Stimulated activated CD4-positive, alpha-beta T cell treated with anti-CD3 and anti-CD28 coated beads, Interleukin-4, amount 100 ng/mL, for 48 hours (primary cell): ENCODE measurements at regions not wholly inside any gene's neighbourhood (a gene's known extent, or its start where the extent isn't known, plus 50 kb on each side); places are given as distances from the start of the nearest gene placed in this dataset.
"Not testable (repeated sequence)": the region's sequence is repeated elsewhere in the genome, so short reads cannot be mapped to it uniquely, and the experiment has no call there.

Experiments used
- DNase-seq, 2 donors: peaks; one replicate each; pipeline ENCODE4 v3.0.0-alpha.2; 2020; ENCODE audit warnings: low read depth in 2 of 2

GRCh38 chr12:131273291-131273845 is 319.7 kb downstream of the ADGRD1 start:
- no peak for DNase-seq

DNA sequence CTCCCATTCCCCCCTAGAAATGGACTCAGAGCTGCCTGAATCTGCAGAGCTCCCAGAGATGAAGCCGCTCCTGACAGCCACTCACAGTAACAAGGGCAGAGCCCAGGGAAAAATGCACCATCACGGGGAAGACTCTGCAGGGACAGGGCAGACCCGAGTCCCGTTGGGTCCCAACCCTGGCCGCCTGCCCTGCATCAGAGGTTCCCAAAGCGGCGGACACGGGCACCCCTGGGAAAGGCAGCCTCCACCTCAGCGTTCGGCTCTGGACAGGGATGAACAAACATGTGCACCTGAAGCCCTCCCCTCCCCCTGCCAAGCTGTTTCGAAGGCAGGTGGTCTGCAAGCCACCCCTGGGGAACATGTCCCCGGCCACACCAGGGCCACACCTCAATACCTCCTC is 320.4 kb downstream of the ADGRD1 start:
- DNase-seq, result no peak

DNA sequence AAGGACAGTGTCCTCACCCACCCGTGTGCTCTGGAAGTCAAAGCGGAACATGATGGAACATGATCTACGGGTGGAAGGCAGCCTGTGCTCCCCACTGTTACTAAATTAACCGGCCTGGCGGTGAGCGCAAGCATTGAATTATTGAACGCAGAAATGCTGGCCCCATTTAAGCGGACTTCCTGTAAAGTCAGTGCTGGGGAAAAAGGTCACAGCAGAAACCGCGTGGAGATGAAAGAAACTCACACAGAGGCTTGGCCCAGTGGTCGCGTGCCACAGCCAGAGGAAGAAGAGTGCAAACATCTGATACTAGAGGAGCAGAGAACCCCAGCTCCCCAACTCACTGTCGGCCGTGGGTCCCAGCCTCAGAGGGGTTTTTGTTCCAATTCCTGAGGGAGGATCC is 321.2 kb downstream of the ADGRD1 start:
- DNase-seq, result no peak

DNA sequence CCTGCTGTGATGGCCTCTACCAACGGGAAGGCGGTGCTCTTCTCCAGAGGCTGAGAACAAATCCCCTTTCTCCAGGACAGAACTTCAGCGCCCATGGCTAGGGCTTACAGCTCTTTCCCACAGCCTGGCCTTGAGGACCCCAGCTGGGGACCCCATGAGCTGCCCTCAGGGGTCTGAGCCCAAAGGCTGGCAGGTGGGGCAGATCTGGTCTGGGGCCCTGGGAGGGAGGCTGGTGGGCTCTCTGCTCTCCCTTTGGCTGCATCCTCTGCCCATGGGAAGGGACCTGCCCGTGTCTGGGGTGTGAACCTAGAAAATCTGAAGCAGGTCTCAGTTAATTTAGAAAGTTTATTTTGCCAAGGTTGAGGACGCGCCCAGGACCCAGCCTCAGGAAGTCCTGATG is 322.1 kb downstream of the ADGRD1 start:
- DNase-seq, result no peak

DNA sequence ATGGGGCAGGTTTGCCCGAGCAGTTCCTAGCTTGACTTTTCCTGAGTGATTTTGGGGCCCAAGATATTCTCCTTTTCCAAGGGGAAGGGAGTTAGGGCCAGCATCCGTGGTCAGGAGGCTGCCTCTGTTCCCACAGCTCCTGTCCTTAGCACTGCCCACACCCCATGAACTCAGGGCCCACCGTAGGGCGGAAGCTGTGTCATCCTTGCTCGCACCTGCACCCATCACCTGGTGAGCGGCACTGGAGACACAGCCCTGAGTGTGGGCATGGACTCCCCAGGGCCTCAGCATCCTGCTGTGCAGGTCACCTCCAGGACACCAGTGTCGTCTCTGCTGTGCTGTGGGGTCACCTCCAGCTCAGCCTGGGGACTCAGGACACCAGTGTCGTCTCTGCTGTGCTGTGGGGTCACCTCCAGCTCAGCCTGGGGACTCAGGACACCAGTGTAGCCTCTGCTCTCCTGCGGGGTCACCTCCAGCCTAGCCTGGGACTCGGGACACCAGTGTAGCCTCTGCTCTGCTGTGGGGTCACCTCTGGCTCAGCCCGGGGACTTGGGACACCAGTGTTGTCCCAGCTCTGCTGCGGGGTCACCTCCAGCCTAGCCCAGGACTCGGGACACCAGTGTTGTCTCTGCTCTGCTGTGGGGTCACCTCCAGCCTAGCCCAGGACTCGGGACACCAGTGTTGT is 322.9 kb downstream of the ADGRD1 start:
- no peak for DNase-seq

GRCh38 chr12:131277186-131278091 is 323.7 kb downstream of the ADGRD1 start:
- DNase-seq, result not testable (repeated sequence)

DNA sequence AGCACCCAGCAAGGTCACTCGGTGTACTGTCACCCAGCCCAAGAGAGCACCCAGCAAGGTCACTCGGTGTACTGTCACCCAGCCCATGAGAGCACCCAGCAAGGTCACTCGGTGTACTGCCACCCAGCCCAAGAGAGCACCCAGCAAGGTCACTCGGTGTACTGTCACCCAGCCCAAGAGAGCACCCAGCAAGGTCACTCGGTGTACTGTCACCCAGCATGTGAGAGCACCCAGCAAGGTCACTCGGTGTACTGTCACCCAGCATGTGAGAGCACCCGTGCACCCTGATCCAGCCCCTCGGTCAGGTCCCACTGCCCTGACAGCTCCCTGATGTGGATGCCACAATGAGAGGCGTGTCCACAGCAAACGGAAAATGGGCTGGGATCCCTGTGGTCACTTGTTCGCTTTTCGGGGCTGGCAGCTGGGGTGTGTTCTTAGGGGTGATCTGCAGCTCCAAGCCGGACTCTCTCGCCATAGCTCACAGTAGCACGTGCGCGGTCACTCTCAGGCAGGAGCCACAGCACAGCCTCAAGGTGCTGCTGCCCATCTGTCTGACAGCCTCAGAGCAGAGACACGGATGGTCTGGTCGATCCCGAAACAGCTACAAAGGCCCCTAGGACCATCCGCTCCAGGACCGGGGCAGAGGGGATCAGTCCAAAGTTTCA is 324.9 kb downstream of the ADGRD1 start:
- DNase-seq, result not testable (repeated sequence)

DNA sequence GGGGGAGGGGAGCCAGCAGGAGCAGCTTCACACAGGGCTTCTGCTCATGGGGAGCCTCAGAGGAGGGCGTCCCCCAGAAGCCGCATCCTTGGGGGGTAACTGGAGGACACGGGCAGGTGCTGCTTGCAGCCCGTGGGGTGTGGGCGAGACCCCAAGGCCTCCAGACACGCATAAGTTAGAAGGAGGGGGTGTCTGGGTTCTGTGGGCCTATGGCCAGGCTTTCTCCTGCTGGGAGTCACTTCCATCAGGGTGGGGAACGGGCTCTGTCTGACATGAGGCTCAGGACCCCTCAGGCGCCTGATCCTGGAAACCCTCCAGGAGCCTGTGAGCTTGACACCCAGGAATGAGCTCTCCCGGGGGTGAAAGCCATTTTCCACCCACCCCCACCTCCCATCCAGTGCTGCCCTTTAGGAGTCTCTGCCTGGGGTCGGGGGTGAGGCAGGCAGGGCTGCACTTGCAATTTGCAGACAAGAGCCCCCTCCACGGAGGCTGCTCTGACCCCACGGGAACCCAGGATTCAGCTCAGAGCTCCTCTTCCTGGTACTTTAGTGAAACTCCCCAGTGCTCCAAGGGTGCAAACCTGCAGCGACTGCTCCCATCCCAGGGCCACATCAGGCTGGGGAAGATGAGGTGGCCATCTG is 325.7 kb downstream of the ADGRD1 start:
- no peak for DNase-seq

GRCh38 chr12:131280426-131280825 is 326.7 kb downstream of the ADGRD1 start:
- DNase-seq, result no peak

DNA sequence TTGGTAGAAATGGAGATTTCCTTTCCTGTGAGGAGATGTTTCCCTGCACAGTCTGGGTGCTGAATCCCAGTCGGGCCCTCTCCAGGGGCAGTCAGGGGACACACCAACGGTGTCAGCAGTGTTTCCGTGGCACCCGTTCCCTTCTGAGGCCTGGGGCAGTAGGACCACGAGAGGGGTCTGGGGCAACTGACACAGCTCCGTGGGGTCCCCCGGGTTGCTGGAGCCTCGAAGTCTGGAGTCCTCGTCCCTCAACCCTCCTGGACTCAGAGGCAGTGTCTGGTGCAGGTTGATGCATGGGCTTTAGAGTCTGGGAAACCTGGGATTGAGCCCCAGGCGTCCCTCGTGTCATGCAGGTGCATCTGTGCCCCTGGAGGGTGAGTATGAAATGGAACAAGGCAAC is 327.3 kb downstream of the ADGRD1 start:
- no peak for DNase-seq

DNA sequence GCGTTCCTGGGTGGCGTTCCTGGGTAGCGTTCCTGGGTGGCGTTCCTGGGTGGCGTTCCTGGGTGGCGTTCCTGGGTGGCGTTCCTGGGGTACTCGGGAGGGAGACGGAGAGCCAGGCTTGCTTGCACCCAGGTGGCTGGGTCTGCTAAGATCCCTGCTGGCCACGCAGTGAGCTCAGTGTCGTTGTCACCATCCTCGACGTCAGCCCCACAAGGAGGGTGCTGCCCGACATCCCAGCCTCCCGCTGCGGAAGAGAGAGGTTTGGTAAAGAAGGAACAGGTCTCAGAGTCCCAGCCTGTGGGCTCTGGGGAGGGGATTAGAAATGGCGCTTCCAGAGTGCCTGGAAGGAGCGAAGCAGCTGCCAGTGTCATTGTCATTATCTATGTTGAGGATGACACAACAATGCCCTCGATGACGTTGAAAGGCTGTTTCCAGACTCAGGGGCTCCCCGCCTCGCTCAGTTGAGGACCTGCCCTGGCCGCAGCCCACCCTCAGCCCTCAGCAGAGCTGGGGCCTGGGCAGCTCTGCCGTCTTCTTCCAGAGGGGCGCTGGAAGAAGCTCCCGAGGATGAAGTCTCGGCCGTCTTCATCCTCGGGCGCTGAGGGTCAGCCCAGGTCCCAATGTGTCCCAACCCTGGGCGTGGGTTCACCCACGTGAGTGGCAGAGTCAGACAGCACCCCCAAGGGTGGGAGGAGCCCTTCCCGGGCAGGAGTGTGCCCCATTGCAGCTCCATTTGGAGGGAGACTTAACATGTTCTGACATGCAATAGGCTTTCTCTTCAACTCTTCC is 328.8 kb downstream of the ADGRD1 start:
- DNase-seq, result no peak

DNA sequence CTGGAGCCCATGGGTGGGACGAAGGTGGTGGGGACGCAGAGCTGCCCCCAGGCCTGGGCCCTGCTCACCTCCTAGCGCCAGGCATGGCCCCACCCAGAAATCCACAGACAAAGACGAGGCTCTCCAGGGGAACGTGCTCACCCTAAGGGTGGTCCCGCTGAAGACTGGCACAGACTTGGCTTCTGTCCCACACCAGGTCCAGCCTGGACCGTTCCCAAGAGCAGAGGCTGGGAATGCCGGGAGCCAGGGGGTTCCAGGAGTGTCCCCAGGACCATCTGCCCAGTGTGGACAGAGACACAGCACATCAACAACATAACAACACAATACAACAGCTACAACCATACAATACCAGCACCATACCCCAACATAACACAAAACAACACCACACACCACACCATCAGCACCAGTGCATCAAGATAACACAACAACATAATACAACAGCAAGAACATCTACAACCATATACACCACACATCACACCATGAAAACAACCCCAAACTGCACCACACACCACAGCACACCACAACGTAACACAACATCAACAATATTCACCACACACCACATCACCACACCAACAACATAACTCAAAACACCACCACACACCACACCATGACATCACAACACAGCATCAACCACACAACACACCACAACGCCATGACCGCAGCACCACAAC is 329.6 kb downstream of the ADGRD1 start:
- no peak for DNase-seq

DNA sequence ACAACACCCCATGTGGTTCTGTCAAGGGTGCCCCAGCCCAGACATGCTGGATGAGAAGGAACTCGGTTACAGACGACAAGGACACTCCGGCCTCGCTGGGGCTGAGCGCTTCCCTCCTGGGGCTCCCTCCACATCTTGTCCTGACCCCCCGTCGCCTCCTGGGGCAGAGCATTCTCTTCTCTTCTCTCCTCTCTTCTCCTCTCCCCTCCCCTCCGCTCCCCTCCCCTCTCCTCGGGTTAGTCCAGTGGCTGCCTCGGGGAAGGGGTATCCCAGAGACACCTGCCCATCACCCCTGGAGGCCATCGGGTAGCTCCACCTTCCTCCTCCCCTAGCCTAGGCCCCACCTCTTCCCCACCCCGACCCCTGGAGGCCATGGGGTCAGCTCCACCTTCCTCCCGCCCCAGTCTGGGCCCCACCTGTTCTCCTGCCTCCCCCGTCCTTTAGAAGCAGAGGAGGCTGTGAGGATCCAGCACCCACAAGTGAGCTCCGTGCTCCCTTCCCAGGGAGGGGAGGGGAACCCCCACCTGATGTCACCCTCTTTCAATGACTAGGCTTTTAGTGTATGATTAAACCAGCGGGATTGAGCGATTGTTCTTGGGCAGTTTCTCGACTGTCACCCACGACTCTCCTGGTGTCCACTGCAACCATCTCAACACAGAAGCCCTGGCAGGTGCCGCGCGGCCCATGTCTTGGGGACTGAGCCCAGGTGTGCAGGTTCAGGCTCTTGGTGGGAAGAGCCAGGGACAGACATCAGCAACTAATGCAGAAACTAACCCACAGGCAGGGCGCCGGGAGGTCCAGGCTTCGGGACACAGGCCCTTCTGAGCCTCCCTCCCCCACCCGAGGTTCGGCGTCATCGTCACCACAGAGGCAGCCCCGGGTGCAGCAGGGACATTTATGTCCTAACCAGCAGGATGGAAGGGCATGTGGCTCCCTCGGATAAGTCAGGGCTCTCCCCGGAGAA is 330.4 kb downstream of the ADGRD1 start:
- not testable (repeated sequence) for DNase-seq

DNA sequence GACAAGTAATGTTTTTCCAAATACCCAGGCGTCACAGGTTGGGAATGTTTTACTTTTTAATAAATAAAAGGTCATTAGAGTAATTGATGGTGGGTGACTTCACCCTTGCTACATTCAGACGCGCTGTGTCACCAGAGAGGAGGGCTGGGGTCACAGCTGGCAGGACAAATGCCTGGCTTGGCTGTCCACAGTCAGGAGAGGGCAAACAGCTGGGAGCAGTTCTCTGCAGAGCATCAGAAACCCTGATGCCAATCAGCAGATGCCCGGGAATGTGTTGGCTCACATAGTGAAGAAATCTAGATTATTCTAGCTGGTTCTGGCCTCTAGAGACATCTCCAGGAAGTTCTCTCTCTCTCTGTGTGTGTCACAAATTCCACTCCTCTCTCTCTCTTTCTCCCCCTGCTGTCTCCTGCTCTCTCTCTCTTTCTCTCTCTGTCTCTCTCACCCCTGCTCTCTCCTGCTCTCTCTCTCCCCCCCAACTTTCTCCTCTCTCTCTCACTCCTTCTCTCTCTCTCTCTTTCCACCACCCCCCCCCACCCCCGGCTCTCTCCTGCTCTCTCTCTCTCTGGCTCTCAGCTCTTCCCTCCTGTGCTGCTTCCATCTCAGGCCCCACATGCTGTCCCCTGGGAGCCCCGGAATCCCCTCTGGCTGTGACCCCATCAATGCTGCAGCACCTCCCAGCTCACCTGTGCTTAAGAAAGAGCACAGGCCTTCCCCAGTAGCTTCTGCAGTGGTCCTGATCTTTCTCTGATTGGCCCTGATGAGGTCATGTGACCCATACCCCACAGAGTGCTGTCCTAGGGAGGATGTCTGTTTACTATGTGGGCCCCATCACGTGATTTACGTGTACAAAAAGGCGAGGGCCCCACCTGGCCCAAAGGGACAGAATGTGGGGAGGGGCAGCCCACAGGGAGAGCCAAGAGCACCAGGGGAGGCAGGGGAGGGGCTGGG is 331.5 kb downstream of the ADGRD1 start:
- DNase-seq, result not testable (repeated sequence)

GRCh38 chr12:131285905-131286295 is 332.2 kb downstream of the ADGRD1 start:
- DNase-seq, result not testable (repeated sequence)

DNA sequence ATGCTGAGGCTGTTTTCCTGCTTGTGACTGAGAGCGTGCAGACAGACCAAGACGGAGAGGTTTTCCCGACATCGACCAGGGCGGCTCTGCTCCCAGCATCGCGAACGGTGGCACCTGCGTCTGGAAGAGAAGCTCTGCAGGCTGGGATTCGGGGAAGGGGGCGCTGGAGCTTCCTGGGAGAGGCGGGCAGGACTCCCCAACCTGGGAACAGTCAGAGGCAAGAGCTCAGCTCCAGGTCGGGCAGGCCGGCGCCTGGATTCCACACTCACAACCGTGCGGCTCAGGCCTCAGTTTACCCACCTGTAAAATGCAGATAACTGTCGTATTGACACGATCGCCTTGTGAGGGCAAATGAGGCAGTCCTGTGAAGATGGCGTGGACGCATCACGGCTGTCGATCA is 332.6 kb downstream of the ADGRD1 start:
- not testable (repeated sequence) for DNase-seq

DNA sequence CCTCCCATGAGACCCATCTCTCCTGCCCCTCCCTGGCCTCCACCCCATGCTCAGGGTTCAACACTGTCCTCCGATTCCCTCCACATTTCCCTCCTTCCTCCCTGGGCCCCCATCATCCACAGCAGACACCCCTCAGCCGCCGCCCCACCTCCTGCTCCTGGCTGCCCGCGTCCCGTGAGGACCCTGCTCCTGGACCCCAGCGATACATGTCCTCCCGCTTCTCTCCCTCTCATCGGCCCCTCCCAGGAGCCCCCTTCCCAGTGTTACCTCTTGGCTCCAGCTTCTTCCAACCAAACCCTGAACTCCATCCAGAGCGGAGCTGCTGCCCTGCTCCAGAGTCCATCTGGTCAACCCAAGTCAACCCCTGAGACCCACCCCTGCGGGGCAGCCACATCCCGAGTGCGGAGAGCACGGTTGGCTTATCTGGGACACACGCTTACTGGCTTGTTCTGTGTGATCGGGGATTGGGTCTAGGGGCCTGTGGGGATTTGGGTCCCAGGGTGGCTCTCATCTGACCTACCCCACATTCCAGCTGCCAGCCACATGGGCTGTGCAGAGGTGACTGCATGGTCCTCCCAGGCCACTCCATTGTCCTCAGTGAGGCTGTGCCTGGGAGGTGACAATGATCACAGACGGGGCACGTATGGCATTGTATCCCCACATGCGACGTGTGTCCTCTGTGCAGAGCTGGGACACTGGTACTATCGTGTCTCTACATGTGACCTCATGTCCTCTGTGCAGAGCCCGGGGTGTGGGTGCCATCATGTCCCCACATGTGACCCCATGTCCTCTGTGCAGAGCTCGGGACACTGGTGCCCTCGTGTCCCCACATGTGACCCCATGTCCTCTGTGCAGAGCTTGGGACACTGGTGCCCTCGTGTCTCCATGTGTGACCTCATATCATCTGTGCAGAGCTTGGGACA is 333.6 kb downstream of the ADGRD1 start:
- no peak for DNase-seq
